HG03045 (cell line): ENCODE measurements at regions not wholly inside any gene's neighbourhood (a gene's known extent, or its start where the extent isn't known, plus 50 kb on each side); places are given as distances from the start of the nearest gene placed in this dataset.
A peak's percentile ranks its signal among the peaks of the same experiment; 100 is the strongest.
"Not testable (repeated sequence)": the region's sequence is repeated elsewhere in the genome, so short reads cannot be mapped to it uniquely, and the experiment has no call there.

ENCODE experiments used
- ATAC-seq: cut with Tn5 transposase; IDR thresholded peaks from one replicate; pipeline ENCODE4 v1.9.1; 2021; ENCODE audit warnings: mild to moderate bottlenecking, moderate library complexity; ENCODE audit not compliant: unreplicated experiment

DNA sequence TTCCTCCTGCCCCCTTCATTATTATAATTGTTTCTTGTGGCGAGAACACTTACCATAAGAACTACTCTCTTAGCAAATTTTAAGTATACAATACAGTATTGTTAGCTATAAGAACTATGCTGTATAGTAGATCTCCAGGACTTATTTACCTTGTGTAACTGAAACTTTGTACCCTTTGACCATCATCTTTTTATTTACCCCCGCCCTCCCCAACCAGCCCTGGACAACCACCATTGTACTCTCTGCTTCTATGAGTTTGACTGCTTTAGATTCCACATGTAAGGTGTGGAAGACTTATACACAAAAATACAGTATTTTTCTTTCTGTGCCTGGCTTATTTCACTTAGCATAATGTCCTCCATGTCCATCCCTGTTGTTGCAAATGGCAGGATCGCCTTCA lies 161.1 kb downstream of the PHF8 start:
- ATAC-seq, result no peak

DNA sequence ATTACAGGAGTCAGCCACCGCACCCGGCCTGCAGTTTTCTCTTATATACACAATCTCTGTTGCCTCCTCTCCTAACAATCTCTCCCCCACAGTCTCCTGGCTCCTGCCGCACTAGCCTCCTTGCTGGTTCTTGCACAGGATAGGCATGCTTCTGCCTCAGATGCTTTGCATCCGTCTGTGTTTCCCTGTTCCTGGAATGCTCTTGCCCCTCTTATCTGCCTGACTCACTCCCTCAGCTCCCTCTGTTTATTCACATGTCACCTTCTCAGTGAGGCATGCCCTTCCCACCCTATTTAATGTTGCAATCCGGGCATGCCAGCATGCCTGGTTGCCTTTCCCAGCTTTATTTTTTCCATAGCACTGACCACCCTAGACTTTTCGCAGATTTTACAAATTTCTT lies 161.9 kb downstream of the PHF8 start:
- no peak for ATAC-seq

DNA sequence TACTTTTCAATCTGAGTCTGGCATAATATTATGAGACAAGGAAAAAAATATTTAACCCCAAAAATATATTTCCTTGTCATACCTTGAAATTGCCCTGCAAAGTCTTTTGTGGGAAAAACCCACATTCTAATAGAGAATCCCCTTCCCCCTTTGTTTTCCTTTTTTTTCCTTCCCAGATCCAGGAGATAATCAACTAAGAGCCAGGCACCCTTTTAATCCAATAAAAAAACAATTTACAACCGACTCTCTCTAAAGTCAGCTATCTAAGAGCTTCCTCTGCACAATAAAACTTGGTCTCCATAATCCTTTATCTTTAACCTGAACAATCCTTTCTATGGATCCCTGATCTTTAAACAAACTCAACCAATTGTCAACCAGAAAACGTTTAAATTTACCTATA lies 163.5 kb downstream of the PHF8 start:
- not testable (repeated sequence) for ATAC-seq

DNA sequence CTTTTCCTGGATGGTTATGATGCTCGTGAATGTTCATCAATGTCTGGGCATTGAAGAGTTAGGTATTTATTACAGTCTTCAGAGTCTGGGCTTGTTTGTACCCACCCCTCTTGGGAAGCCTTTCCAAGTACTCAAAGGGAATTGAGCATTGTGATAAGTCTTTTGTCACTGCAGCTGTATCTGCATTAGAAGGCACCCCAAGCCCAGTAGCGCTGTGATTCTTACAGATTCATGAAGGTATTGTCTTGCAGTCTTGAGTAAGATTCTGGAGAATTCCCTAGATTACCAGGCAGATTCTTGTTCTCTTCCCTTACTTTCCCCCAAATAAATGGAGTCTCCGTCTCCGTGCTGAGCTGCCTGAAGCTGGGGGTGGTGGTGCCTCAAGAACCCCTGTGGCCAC lies 173.4 kb upstream of the HUWE1 start:
- ATAC-seq, result no peak

DNA sequence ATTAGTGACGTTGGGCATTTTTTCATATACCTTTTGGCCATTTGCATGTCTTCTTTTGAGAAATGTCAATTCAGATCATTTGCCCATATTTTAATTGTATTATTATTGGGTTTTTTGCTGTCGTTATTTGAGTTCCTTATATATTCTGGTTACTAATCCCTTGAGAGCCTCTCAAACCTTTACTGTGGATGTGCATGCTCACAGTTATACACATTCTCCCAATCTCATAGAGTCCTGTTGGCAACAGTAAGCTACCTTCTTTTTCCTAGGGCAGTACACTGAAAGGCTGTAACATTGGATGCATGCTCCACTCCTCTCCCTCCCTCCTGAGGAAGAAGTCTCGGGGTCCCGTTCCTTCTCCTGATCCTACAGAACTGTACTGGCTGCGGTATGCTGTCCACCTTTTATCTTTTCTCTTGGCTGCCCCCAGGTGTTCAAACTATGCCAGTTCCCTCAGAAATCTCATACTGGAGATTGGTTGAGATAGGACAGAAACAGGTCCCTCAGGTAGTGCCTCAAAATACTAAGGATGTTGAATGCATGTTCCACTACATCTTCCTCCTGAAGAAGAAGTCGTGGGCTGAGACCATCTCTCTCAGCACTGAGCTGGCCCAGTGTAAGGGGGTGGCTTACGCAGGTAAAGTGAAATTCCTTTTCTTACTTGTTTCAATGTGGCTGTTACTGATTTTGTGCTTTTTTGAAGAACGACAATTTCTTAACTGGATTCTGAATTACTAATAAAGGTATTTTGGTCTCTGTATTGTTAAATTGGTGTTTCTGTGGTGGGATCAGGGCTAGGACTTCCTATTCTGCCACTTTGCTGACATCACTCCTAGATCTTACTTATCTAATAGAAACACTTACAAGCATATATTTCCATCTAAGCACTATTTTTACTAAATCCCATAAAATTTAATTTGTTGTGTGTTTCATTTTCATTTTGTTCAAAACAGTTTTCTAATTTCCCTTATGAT lies 145.4 kb upstream of the HUWE1 start:
- peak; percentile 68 for ATAC-seq

DNA sequence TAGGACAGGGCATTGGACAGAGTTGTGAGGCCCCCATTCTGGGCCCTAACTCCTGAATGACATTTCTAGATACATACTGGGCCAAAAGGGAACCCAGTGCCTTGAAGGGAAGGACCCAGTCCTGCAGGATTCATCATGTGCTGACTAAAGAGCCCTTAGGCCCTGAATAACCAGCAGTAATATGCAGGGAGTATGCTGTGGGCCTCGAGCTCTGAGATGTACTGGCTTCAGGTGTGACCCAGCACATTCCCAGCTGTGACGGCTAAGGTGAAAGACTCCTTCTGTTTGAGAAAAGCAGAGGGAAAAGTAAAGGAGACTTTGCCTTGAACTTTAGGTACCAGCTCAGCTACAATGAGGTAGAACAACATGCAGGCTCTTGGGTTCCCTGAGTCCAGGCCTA lies 138.2 kb upstream of the HUWE1 start:
- ATAC-seq, result no peak

DNA sequence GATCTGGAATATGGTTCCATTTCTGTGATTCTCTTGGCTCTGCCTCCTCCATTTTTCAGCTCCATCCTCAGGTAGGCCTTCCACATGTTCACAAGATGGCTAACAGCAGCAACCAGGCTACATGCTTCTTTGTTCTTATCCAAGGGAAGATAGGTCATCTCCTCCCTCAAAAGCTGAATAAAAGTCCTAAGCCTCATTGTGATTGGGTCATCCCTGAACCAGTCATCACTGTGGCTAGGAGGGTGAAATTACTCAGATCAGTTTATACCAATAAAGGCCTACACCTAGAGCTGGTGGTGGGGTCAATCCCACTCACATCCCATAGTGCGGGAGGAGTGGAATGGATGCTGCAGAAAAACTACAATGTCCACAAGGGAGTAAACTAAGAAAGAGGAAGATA lies 131.6 kb upstream of the HUWE1 start:
- not testable (repeated sequence) for ATAC-seq

DNA sequence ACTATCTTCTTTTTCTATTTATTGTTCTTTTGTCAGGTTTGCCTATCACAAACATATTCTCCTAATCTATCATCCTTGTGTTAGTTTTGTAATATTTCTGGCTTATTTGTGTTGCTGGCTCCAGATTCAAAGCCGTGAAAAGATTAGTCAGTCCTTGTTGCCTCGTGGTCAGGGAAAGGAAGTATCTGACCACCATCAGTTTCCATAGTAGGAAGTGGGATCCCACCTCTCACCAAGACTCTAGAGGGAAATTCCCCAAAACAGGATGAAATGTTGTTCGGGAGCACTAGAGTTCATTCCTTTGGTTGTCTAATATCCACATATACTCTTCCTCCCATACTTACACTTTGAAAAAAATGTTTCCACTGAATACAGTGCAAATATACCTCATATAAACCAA lies 131.0 kb upstream of the HUWE1 start:
- no peak for ATAC-seq

DNA sequence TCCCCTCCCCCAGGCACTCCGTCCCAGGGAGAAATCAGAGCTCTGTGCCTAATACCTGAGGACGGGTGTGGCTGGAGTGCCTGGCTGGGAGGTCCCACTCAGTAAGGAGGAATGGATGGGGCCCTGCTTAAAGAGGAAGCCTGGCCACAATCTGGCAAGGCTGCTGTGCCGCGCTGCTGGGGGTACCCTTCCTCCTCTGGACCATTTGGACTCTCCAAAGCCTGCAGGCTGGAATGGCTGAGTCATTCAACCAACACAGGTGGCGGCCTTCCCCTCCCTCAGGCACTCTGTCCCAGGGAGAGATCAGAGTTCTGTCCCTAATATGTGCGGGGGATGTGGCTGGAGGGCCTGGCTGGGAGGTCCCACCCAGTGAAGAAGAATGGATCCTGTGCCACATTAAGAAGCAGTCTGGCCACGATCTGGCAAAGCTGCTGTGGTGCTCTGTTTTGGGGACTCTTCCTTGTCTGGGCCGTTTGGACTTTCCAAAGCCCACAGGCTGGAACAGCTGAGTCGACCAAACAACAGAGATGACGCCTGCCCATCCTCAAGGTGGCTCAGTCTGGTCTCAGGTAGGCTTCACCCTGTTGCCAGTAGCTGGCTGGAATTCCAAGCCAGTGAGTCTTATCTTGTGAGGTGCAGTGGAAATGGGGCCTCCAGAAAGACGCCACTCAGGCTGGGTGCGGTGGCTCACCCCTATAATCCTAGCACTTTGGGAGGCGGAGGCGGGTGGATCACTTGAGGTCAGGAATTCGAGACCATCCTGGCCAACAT lies 127.3 kb upstream of the HUWE1 start:
- no peak for ATAC-seq

DNA sequence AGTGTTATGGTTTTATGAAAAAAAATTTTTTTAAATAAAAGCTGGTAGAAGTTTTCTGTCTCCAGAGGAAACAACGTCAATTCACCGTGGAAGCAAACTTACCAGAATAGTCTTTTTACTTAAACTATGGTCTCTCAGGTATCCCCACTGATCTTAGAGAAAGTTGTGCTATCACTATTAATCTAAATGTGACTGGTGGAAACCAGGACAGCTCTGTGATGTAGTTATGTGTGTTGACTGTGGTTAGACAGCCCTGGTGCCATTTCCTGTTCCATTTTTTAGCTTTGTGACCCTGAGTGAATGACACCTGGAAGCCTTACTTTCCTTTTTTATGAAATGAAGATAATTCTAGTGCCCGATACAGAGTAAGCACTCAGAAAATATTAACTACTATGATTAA lies 111.8 kb upstream of the HUWE1 start:
- ATAC-seq, result no peak

DNA sequence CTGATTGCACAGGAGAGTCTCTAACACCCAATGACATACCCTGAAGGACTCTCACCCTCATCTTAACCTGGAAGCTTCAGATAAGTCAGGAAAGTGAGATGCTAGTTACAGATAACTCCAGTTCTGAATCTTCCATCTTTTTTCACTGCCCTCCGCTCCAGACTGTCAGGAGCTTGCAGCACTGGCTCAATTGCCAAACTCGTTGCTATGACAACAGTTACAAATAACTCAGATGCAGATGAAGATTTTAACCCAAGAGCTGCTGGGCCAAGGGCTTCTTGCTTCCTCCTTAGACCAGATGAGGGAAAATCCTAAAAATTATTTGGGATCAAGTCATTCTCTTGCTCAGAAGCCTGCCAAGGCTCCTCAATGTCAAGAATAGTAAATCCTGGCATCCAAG lies 109.1 kb upstream of the HUWE1 start:
- ATAC-seq, result no peak

DNA sequence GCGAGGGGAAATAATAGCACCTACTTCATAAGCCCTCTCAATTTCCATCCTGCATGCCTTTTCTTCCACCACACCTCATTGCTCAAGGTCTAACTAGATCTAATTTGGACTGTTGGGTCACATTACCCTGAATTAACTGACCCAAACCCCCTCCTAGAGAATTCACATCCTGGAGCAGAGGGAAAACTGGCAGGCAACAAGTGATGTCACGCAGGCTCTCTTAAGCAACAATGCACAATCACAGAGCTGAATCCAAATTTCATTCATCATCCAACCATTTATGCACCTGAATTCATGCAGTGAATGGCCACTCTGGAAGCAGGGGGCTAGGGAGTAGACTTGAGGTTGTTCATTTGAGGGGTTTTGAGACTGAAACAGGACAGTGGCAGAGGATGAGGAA lies 107.7 kb upstream of the HUWE1 start:
- no peak for ATAC-seq

DNA sequence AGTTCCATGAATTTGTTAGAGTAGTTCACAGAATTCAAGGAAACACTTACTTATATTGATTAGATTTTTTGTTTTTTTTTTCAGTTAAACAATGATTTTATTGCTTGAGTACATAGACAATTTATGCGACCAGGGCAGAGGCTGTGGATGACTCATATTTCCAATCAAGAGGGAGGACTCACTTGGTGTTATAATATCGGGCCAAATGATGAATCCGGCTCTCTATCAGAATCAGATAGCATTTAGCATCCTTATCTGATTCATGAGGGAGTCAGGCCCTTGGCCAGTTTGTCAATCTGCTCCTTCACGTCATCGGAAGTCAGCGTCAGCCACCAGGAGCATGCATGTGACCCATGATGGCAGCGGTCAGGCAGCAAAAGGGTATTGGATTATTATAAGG lies 82.3 kb upstream of the HUWE1 start:
- ATAC-seq, result no peak

DNA sequence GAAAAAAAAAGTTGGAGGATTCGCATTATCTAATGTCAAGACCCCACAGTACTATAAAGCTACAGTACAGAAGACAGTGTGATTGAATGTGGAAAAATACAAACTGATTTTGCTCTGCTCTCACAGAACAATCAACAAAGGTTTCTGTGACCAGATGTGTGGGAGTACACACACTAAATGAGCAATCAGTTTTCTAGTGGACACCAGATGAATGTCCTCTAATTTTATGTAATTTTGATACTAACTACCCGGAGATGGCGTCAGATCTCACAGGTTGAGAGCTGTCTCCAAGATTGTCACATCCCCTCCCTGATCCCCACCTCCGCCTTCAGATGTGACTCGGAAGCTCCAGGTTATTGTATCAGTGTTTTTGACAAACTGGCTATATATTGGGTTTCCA lies 81.9 kb upstream of the HUWE1 start:
- no peak for ATAC-seq

DNA sequence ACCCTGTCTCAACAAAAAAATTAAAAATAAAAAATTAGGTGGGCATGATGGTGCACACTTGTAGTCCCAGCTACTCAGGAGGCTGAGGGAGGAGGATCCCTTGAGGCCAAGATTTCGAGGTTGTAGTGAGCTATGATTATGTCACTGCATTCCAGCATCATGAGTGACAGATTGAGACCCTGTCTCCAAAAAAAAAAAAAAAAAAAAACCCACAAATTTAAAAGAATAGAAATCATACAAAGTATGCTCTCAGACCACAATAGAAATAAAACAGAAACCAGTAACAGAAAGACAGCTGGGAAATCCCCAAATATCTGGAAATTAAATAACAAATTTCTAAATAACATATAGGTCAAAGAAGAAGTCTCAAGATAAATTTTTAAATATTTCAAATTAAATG lies 81.0 kb upstream of the HUWE1 start:
- ATAC-seq, result no peak

DNA sequence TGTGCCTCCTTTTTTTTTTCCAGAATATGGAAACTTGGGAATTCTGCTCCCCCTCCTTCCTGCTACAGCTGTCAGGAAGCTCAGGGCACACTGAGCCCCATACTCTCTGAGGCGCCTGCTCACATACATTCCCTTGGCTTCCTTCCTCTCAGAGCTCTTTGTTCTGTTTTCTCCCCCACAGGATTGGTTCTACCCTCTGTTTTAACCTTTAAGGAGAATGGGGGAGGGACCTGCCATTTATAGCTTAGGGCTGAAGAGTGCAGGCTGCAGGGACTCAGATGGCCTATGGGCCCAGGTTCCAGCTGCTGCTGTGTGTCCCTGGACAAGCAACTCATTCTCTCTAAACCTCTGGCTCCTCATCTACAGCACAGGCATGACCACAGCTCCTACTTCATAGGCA lies 70.7 kb upstream of the HUWE1 start:
- not testable (repeated sequence) for ATAC-seq

DNA sequence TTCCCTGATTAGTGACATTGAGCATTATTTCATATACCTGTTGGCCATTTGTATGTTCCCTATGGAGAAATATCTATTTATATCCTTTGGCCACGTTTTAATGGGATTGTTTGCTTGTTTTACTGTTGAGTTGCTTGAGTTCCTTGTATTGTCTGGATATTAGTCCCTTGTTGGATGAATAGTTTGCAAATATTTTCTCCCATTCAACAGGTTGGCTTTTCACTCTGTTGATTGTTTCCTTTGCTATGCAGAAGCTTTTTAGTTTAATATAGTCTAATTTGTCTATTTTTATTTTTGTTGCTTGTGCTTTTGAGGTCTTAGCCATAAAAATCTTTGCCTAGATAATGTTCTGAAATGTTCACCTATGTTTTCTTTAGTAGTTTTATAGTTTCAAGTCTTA lies 60.2 kb upstream of the HUWE1 start:
- ATAC-seq, result no peak

DNA sequence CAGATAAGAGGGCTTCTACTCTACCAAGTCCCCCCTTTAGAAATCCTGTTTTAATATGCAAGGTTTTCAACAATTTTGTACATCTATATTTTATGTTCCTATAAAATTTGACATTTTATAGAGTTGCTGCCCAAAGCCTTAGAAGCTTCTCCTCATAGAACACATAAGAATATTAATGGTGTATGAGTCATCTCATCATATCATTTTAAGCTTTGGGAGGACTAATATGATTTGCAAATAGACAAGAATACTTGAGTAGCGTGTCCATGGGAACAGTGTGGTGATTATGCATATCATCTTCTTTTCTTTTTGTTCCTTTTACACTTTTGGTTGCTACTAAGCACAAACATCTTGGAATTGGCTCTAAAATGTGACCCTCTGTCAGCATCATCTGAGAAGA lies 56.7 kb upstream of the HUWE1 start:
- no peak for ATAC-seq

DNA sequence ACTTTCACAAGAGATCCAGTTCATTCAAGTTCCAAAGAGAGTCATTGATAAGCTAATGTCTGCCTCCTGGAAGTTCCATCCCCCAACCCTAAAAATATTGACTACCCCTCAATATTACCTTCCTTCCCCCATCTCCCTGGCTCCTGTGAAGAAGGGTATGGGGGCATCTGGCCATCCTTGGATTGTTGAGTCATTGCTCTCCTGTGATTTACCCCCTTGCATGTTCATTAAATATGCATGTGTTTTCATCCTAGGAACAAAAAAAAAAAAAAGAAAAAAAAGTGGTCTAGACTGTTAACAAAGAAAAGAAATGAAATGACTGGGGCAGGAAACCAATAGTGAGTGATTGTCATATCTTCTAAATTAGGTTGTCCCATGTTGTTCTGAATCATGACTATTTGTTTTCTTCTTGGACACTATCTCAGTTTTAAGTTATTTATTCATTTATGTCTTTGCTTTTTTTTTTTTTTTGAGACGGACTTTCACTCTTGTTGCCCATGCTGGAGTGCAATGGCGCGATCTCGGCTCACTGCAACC lies 51.9 kb upstream of the HUWE1 start:
- ATAC-seq, result no peak
